AML-193 (cell line): ENCODE measurements at regions not wholly inside any gene's neighbourhood (a gene's known extent, or its start where the extent isn't known, plus 50 kb on each side); places are given as distances from the start of the nearest gene placed in this dataset.

Experiments
- DNase-seq, 2 experiments: peaks; one replicate each; lab custom pipeline; 2025; lab: John Stamatoyannopoulos, UW

DNA sequence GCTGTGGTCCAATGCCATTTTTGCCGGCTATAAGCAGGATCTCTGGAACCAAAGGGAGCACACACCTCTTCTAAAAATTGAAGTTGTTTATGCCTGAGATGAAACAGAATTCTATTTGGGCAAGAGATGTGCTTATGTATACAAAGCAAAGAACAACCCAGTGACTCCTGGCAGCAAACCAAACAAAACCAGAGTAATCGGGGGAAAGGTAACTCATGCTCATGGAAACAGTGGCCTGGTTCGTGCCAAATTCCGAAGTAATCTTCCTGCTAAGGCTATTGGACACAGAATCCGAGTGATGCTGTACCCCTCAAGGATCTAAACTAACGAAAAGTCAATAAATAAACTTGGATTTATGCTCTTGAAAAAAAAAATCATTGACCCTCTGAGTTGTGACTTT, 178.7 kb downstream of the CEMIP2 start:
- DNase-seq, result no peak

DNA sequence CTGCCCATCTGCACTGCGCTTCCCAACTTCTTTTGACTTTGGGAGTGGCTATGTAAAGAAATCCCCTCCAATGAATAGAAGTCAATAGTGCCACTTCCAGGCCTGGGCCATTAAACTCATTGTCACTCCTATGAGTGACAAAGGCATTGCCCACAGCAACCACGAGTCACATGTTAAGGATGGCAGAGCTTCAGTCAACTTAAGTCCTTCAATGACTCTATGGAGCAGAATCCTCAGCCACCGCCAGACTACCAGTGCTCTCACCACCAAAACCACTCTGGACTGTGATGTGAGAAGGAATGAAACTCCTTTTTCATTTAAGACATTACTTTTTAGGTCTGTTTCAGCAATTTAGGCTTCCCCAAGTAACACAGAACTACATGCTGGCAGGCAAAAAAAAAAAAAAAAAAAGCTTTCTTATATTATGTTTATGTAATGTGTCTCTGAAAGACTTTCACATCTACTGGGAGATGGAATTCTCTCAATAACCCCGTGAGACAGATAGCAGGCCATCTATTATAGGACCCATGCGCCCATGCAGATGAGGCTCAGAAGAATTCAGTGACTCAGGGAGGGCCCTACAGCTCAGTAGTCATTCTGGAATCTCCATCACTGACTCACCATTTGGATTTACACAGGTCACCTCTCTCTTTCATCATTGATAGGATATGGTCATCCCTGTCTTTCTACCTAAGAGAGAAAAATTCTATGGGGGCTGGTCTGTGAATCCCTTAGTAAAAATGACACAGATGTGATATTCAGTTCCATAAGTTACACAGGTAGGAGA, 180.5 kb downstream of the CEMIP2 start:
- DNase-seq, result no peak

DNA sequence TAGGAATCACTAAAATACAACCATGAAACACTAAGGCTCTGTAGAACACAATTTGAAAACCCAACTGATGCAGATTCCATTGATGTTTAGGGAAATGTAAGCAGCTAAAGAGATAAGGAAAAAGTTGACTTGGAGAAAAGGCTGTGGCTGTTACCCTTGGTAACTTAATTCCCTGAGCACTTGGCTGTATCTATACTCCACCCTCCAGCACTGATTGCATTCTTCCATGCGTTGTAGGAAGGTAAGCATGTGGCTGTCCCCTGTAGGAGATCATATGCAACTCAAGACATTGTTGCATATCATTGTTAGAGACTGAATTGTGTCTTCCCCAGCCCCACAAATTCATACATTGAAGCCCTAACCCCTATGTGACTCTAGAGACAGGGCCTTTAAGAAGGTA, 184.5 kb downstream of the CEMIP2 start:
- no peak for DNase-seq

DNA sequence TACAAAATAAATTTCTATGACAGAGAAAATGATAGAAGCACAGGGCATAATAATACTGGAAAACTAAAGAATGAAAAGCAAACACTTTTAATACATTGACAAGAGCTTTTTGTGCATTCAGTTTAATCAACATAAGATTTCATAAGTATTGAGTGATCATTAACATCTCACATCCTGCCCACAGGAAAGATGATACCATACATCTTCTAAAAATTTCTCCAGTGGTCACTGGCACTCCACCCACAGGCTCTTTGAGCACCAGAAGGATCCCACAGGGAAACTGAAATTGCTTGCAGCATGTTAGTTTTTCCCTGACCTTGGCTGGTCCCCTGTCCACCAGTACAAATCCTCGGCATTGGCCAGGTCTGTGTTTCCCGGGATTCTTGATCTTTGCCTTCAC, 186.0 kb downstream of the CEMIP2 start:
- DNase-seq, result no peak

DNA sequence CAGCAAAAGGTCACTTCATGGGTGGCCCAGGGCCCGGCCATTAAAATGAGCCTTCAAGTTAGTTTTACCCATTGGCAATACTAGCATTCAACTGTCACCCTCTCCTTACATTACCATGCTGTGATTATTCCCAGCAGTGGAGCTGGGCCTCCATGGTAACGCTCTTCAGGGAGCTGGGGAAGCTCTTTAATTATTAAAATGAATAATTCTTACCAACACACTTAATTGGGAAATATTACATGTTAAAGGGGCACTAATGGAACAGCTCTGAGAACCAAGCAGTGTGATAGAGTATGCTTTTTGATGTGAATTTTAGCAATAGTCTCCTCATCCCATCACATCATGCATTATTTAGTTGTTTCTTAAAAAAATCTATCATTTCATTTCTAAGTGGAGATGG, 187.2 kb downstream of the CEMIP2 start:
- DNase-seq, result no peak

DNA sequence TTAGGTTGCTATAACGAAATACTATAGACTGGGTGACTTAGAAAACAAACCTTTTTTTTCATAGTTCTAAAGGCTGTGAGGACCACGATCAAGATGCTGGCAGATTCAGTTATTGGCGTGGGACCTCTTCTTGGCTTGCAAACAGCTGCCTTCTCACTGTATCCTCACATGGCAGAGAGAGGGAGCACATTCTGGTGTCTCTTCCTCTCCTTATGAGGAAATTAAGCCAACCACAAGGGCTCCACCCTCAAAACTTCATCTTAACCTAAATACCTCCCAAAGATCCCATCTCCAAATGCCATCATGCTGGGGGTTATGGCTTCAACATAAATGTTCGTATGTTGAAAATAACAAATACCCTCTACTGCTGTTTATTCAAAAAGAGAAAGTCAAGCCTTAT, 197.1 kb downstream of the CEMIP2 start:
- DNase-seq, result no peak

DNA sequence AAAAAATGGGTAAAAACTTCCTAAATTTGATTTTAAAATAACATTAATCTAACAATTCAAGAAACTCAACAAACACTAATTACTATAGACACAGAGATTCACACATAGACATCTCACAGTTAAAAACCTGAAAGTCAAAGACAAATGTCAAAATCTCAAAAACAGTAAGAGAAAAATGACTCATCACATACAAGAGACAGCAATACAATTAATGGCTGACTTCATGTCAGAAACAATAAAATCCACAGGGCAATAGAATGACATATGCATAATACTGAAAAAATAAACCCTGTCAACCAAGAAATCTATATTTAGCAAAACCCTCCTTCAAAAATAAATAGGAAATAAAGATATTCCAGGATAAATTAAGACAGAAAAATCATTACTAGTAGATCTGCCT, 200.4 kb downstream of the CEMIP2 start:
- no peak for DNase-seq

DNA sequence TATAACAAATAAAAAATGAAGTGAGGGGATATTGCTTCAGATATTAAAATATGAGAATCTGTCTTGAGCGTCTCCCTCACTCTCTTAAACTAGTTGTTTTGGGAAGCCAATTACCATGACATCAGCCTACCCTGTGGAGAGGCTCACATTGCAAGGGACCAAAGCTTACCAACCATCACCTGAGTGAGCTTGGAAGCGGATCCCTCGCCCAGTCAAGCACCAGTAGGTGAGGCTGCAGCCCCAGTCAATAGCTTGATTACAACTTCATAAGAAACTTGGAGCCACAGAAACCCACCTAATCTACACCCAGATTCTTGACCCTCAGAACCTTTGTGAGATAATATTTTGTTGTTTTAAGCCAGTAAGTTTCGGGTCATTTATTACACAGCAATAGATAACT, 206.2 kb downstream of the CEMIP2 start:
- DNase-seq, result no peak

DNA sequence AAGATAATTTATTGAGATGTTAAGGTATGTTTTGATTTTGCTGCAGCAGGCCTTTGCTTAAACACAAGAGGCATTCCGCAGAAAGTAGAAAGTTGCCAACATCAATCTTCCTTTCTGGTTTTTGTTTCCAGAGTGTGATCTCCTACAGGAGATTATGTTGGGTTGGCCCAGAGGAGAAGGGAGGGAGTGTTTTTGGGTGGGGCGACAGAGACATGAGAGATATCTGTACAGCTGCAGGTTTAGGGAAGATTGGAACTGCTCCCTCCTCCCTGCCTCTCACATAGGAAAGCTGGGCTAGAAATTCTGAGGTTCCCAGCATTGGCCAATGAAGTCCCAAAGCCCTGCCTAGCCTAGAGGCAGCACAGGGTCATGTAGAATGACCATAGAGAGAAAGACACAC, 211.0 kb downstream of the CEMIP2 start:
- DNase-seq, result no peak

DNA sequence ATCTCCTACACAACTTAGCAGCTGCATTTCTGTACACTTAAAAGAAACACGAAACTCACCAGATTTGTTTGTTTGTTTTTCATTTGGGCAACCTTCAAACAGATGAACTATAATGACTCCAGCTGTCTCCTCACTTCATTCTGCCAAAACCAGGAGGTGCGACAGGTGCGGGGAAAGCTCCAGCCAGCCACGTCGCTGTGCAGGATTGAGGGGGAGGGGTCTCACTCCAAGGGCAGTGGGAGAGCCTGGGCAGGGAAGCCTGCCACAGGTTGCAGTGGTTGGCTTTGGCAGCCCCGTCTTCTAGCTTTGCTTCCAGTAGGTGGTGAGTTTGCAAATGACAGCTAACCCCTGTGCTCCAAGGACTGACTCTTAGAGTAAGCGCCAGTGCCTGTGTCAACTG, 215.8 kb downstream of the CEMIP2 start:
- no peak for DNase-seq

DNA sequence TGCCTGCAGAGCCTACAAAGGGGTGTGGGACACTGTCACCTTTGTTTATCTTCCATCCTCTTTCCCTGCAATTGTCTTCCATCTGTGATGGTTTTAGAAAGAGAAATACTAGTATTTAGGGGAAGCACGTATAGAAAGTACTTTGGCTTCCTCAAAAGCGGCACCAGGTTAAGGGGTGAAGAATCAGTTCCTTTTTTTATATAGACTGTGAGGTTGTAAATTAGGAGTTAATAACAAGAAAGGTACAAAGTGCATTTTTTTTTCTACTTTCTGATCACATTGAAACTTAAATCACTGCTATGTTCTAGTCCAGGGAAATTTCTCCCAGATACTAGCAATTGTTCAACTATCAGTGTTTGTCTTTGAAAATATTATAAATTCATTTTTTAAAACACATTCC, 219.3 kb downstream of the CEMIP2 start:
- no peak for DNase-seq

DNA sequence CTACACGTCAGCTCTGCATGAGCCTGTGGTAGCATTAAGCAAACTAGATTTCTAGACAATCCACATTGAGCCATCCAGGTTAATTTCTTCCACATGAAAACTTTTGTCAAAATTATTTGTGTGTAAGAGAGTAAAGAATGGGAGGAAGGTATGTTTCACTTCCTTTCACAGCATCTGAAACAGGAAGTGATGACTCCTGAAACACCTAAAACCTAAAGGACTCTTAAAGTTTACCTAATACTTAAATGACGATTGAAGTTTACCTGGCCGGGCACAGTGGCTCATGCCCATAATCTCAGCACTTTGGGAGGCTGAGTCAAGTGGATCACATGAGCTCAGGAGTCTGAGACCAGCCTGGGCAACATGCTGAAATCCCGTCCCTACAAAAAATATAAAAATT, 223.8 kb downstream of the CEMIP2 start:
- no peak for DNase-seq

DNA sequence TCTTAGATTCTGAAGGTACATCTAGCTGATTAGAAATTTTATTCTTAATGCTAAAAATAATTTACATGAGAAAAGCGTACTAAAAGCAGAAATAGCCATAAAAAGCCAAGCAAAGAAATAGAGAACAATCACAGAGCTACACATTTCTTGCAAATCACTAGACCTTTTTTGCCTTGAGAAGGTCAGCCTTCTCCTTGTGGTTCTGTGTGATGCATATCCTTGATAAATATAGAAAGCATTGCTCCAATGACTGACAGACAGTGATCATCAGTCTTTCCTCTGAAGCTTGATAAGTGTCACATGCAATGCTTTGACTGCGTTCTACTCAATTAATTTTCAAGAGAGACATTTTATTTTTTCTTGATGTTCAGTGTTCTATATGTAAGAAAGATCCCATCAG, 226.9 kb downstream of the CEMIP2 start:
- DNase-seq, result no peak

DNA sequence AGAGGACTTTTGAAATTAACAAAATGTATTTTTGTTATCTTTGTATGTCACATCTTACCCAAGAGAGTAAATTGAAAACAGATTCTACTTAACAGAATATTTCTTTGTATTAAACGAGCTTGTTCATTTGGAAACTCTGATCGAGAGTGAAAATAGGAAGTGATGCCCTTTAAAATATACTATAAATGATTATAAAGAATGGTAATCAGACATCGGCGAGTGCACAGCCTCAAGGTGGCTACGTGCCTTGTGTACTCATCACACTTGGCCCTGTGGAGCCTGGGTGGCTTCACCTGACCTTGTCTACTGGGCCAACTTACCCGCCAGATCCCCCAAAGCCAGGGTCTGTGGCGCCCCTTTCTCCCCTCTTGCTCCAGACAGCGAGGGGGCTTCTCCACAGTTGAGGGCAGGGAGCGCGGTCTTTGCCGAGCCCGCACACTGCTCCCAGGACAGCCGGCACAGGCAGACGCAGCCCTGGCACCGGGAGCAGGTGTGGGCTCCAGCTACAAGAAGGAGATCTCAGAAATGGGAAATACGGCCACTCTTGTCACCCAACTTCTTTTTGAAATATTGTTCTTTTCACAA, 243.2 kb downstream of the CEMIP2 start:
- no peak for DNase-seq

DNA sequence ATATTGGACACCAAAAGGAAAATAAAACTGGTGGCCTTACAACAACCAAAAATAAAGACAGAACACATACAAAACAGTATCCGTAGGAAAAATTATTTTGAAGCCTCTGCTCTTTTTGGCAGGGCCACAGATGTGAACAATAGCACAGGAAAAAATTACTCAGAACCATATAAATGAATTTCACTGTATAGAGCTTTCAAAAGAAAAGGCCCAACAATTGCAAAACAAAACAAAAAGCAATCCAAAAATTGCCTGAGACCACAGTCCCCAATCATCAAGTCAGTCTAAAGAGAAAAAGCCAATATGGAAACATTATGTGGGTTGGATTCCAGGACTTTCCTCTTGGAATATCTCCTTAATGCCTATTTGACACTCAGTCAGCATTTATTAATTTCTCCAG, 243.8 kb downstream of the CEMIP2 start:
- DNase-seq, result no peak

DNA sequence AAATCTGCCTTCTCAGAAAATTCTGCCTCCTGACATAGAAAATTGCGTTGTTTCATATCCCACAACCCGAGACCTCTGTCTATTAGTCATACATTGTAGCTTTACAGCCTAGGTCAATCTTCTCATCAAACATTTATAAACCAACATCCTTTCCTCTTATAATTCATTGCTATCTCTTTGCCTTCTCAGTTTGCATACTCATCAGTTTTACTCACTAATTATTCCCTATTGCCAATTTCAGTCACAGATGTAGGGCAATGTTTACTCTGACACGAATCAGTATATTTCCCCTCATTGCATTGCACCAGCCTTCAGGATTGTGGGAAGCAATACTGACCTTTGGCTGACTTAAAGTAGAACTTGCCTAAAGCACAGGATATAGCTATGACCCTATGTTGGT, 247.2 kb downstream of the CEMIP2 start:
- no peak for DNase-seq

DNA sequence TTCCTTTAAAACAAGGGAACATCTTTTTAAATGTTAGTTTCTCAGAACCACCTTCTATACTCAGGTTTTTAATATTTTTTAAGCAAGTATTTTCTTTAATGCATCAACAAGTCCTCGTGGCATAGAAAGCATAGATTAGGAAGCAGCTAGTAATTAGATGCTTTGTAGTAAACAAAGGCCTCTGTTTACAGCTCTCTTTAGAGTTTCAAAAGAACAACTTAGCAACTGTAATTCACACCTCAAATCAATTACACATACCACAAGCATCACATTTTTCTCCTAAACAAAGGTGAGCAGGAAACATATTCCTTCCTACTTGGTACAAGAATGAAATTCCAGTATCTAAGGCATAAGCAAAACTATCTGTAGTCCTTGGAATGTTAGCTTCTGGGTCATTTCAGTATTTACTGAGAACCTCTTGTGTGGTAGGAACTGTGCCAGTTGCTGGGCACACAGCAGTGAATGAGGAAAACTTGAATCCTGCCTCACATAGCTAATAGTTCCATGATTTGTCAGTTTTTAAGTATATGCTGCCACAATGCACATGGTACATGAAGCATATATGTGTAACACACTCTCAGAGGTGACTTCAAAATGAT, 249.1 kb downstream of the CEMIP2 start:
- DNase-seq, result no peak

DNA sequence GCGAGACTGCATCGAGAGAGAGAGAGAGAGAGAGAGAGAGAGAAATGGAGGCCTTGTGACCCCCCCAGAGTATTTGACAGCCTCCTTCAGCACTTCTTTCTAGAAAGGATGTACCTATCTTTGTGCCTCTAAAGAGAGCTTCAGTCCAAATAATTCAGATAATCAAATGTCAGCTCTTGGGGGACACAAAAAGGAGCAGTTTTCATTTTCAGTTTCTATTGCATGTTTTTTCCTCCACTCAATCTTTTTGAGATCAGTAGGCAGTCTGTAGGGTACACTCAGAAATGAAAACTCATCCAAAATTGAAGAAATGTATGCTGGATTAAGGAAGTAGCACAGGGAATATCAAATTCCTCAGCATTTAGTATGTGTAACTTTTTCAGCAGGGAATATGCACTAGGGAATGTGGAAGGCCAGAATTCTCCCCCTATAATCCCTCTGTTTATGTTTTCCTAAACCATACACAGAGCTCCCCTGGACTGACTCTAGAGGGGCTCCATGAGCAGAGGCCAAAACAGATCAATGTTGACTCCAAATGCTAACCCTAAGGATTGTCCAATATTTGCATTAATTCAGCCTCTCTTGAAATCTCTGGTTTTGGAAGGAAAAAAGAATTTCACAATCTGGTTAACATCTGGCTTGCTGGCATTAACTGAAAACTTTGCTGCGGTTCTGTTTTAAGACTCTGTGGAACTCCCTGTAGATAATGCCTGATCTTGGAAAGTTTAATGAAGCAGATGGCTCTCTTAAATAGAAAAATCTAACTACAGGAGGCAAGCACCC, 250.1 kb downstream of the CEMIP2 start:
- DNase-seq, result no peak

DNA sequence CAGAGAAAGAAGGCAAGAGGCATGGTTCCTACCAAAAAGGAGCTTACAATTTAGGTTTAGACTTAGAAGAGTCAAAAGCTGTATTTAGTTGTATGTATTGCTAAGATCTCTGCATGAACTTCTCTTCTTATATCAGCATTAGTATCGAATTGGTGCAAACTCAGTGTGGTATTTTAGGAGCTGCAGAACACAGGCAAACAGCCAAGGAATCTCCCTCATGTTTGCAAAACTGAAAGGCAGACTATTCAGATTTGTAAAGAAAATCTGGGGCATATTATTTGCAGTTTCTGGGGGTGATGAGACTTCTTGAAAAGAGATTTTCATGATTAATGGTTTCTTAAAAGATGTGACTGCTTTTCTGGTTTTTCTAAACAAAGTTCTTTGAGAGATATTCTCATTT, 252.7 kb downstream of the CEMIP2 start:
- DNase-seq, result no peak

DNA sequence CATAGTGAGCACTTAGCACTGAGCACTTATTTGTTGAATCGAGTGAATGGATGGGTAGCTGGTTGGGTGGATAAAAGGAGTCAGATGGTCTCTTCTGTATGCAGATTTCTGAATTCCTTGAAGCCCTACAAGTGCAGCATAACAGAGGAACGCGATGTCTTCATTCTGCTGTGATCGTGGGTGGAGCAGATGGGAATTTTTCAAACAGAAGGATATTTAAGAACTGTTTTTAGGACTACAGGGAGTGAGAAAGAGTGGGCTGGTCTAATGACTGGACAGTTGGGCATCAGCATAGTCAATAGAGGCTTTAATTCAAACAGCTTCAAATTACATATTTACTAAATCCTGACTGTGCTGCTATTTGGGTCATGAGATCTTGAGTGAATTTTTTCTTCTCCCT, 253.2 kb downstream of the CEMIP2 start:
- DNase-seq, result no peak

DNA sequence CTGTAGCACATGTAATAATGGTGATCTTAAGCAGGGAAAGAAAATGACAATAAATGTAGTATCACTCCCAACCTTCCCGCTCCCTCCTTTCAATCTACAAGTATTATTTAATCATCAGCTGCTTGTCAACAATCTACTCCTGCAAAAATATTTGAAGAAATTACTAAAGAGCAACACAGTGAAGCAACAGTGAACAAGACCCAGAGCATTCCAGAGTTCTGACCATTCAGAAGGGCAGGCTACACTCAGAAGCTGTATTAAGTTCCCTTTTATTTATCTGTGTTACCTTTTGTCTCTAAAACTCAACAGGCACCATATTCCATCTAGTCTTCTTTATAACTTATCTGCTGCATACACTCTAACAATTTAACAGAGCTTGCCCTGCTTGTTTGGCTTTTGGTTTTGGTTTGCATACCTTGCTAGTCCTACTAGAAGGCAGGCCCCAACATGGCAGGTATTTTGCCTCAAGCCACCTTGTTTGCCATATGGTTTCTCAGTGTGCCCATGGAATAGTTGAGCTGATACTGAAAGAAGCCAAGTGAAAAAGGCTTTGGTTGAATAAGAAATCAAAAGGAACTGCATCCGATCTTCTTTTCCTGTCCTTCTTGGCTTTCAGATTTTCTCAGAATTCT, 253.9 kb downstream of the CEMIP2 start:
- DNase-seq, result no peak

DNA sequence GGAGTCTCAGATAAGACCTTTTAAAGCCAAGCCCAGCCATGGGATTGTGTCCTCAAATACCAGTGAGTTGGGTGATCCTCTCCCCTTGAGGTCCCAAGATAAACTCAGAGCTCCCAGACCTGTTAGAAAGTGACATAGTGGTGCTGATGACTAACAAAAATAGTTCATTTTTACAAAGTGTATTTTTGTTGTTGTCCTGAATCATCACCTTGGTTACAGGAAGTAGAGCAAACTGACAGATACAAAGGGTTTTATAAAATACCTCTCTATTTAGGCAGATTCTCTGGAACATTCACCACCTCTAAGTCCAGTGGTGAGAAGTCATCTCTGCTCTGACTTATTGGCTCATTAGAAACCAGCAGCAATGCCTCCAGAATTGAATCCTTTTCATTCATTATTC, 259.3 kb downstream of the CEMIP2 start:
- DNase-seq, result no peak
